Natural killer cell treated with Interleukin-12 subunit alpha and Interleukin-12 subunit beta and Interleukin-15 and Interleukin-18, amount 100 ng/mL, for 72 hours (primary cell): ENCODE measurements at regions not wholly inside any gene's neighbourhood (a gene's known extent, or its start where the extent isn't known, plus 50 kb on each side); places are given as distances from the start of the nearest gene placed in this dataset.

Source experiments
- ATAC-seq, 2 donors: fragments of 150-1000 bp; cut with Tn5 transposase in 1 of 2; sonication (Bioruptor Pico), chemical (Tn5 transposase) in 1 of 2; 2 replicates each; pipeline ENCODE4 v1.10.0; 2021
- DNase-seq: peaks from one replicate; pipeline ENCODE4 v3.0.0; 2022; ENCODE audit warnings: low spot score
- H3K27ac Mint-ChIP-seq, 2 donors: 1 replicate in 1 of 2; 2 replicates in 1 of 2; pipeline ENCODE4 v1.8.0; 2022; ENCODE audit warnings: mixed read lengths in 2 of 2, mild to moderate bottlenecking in 1 of 2, moderate library complexity in 1 of 2
- H3K27me3 Mint-ChIP-seq, 2 donors: 1 replicate in 1 of 2; 2 replicates in 1 of 2; pipeline ENCODE4 v1.8.0; 2022; ENCODE audit warnings: mixed read lengths in 2 of 2
- H3K36me3 Mint-ChIP-seq: one replicate; pipeline ENCODE4 v1.8.0; 2022; ENCODE audit warnings: mixed read lengths
- H3K4me1 Mint-ChIP-seq, 2 donors: 1 replicate in 1 of 2; 2 replicates in 1 of 2; pipeline ENCODE4 v1.8.0; 2022; ENCODE audit warnings: low read depth in 2 of 2, mixed read lengths in 2 of 2, mild to moderate bottlenecking in 1 of 2
- H3K4me3 Mint-ChIP-seq: one replicate; pipeline ENCODE4 v1.8.0; 2022; ENCODE audit warnings: mixed read lengths
- H3K9me3 Mint-ChIP-seq: 2 replicates; pipeline ENCODE4 v1.8.0; 2022; ENCODE audit warnings: mixed read lengths

DNA sequence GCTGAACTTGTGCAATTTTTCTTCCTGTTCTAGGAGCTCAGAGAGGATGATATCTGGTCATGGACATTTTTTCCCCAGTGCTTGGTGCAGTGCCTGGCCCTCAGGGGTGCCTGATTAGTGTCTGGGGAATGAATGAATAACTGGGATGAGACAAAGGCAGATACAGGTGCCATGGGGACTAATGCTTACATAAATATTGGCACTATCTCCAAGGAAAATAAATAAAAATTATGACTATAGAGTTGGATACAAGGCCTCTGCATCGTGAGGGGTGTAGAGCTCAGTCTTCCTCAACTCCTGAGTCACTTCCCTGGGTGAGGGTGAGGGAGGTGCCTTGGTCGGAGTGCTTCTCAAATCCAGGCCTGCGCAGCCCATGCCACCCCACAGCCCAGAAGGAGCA lies 188.6 kb downstream of the KCNA5 start:
- ATAC-seq (no peak), DNase-seq (no peak)
- Mint-ChIP-seq H3K36me3 (no peaks in the 10 kb centered on the region), H3K27me3 (peaks cover 7 to 9% of the 10 kb centered on the region in 2 donors), H3K4me1 (no peaks in the 10 kb centered on the region), H3K9me3 (no peaks in the 10 kb centered on the region), H3K4me3 (no peak overlapping the region), H3K27ac (no peak overlapping the region)

DNA sequence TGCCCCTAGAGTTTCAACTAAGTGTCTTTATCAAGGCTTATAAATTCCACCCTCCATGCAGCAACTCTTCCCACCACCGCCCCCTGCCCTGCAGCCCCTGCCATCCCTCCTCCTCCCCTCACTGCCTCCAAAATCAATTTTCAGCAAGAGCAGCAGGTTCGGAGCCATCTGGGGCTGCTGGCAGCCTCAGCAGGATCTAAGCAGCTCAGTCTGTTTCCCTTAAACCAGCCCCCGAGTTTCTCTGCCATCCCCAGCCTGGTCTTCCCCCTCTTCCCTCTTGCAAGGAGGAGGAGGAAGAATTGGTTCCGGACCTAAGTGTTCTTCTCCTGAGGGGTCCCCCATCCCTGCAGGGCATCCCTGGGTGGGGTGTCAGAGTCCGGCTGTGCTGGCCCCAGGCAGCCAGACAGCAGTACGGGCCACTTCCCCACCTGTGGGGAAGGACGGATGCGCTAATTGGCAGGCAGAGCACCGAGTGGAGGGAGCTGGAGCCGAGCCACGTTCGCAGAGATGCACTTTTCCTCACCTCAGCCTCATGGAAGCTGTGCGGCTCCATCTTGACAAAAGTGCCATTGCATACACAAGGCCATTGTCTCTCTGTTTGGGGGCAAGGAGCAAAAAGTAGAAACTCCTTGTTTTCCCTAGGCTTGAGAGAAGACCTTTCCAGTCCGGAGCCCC lies 189.3 kb downstream of the KCNA5 start:
- ATAC-seq: no peak
- H3K36me3 Mint-ChIP-seq: no peaks in the 10 kb centered on the region
- DNase-seq: no peak
- no peak overlapping the region for H3K4me3 Mint-ChIP-seq
- H3K4me1 Mint-ChIP-seq: no peaks in the 10 kb centered on the region
- H3K27me3 Mint-ChIP-seq: peaks cover 7 to 9% of the 10 kb centered on the region in 2 donors
- H3K27ac Mint-ChIP-seq: no peak overlapping the region
- H3K9me3 Mint-ChIP-seq: no peaks in the 10 kb centered on the region

DNA sequence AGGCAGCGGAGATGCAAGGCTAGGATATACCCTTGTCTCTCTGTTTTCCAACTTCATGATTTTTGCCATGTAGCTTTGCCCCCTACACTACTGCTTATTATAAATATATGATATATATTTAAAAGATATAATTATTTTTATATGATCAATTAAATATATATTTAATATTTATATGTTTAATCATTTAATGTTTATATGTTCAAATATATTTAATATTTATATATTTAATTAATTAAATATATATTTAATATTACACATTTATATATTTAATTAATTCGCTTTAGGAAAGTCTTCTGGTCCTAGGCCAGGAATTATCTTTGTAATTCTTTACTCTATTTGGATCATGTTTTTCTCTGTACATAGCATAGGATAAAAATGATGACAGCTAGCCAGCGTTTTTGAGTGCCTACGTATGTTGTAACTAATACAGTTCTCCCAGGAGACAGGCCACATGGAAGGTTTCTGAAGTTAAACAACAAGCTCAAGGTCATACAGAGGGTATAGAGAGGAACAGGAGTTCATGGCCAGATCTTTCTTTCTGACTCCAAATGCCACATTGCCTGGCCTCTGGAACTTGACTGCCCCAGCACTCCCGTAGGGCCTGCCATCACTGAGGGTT lies 192.5 kb downstream of the KCNA5 start:
- H3K4me3 Mint-ChIP-seq: no peak overlapping the region
- no peak overlapping the region for H3K27ac Mint-ChIP-seq
- no peaks in the 10 kb centered on the region for H3K9me3 Mint-ChIP-seq
- no peaks in the 10 kb centered on the region for H3K36me3 Mint-ChIP-seq
- no peaks in the 10 kb centered on the region for H3K4me1 Mint-ChIP-seq
- ATAC-seq (no peak), DNase-seq (no peak)
- peaks cover 7 to 14% of the 10 kb centered on the region in 2 donors for H3K27me3 Mint-ChIP-seq

DNA sequence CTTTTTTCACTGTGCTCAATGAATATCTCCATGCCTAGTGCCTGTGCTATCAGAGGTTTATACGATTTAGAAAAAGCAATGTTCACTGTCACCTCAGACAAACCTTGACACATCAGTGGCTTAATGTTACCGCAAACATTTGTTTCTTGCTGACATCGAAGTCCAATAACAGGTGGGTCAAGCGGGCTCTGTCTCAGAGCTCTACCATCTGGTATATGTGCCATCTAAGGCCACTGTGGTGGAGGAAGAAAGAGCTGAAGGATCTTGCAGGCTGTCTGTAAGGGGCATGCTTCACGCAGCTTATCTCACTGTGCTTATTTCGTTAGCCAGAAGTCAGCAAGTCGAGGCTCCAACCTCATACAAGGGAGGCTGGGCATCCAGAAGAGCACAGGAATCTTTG lies 189.5 kb upstream of the NTF3 start:
- Mint-ChIP-seq H3K27ac (no peak overlapping the region), H3K27me3 (peaks cover 0 to 12% of the 10 kb centered on the region in 2 donors), H3K4me1 (no peaks in the 10 kb centered on the region), H3K4me3 (no peak overlapping the region), H3K36me3 (no peaks in the 10 kb centered on the region), H3K9me3 (no peaks in the 10 kb centered on the region)
- DNase-seq (no peak), ATAC-seq (no peak)

DNA sequence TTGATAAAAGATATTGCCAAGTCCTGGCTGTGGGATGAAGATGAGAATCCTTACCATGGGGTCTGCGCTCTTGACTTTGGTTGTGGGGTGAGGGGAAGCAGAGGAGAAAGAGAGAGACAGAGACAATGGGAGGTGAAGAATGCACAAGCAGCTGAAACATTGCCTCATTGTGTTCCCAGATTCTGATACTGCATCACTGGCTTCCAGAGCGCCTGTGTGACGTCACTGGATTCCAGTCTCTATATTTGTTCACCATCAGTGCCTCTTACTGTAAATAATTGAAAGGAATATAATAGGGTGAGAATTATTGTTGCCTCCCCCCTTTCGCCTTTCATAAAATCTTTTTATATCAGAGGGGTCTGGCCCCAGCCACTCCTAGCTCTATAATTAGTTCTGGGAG lies 188.9 kb upstream of the NTF3 start:
- Mint-ChIP-seq H3K27me3 (peaks cover 0 to 12% of the 10 kb centered on the region in 2 donors), H3K9me3 (no peaks in the 10 kb centered on the region), H3K4me1 (no peaks in the 10 kb centered on the region), H3K4me3 (no peak overlapping the region), H3K36me3 (no peaks in the 10 kb centered on the region), H3K27ac (no peak overlapping the region)
- DNase-seq (no peak), ATAC-seq (no peak)

DNA sequence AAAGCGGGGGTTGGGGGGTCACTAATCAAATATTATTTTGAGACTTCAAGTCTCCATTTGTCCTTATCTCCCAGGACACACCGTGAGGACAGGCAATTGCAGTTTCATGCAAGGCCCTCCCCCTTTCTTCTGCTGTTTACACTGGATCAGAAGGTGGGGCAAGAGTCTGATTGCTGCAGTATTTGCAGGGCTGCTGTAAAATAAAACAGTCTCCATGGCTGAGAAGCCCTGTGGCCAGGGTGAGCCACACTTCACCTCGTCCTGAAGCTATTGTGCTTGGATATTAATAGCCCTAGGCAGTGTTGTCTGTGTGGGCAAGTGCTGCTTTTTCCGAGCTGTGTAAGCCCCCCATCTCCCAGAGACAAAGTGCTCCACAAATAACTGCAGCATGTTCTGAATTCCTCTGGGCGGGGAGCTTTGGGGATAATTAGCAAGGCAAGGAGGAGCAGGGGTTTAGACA lies 187.4 kb upstream of the NTF3 start:
- no peak overlapping the region for H3K4me3 Mint-ChIP-seq
- peaks cover 0 to 10% of the 10 kb centered on the region in 2 donors for H3K27me3 Mint-ChIP-seq
- H3K27ac Mint-ChIP-seq: no peak overlapping the region

DNA sequence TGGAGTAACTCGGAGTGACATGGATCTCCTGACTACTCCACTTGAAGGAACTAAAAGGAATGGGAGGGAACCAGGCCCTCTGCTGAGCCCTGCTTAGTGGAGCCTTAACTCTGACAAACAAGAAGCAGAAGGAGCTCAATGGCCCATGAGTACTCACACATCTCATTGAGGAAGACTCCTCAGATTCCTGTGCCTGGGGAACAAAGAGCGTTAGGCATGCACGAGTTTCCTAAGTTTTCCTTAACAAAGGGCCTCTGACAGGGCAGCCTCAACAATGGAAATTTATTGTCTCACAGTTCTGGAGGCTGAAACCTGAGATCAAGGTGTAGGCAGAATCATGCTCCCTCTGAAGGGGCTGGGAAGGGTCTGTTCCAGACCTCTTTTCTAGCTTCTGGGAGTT lies 185.7 kb upstream of the NTF3 start:
- no peaks in the 10 kb centered on the region for H3K4me1 Mint-ChIP-seq
- ATAC-seq (no peak), DNase-seq (no peak)
- no peak overlapping the region for H3K27ac Mint-ChIP-seq
- H3K9me3 Mint-ChIP-seq: no peaks in the 10 kb centered on the region
- H3K4me3 Mint-ChIP-seq: no peak overlapping the region
- H3K27me3 Mint-ChIP-seq: peaks cover 0 to 7% of the 10 kb centered on the region in 2 donors
- no peaks in the 10 kb centered on the region for H3K36me3 Mint-ChIP-seq

More for the DNA sequence above, 187.4 kb upstream of the NTF3 start:
- no peak for DNase-seq
- ATAC-seq: no peak
- Mint-ChIP-seq H3K4me1 (no peaks in the 10 kb centered on the region), H3K9me3 (no peaks in the 10 kb centered on the region), H3K36me3 (no peaks in the 10 kb centered on the region)

DNA sequence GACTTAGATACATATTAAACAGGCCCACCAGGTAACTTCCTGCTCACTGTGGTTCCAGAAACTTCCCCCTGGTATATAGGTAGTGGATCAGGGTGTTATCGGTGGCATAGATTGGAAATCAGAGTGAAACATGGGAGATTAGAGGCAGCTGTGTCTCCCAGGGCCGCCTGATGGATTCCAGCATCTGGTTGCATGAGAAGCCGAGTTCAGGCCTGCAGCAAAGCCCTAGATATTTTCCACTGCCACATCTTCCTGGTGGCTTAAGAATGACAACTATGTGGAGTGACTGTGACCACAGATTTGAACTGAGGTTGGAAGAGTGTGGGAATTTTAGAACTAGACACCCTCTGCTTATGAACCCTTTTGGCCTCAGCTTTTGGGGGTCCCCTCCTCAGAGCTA lies 184.8 kb upstream of the NTF3 start:
- Mint-ChIP-seq H3K9me3 (no peaks in the 10 kb centered on the region), H3K4me3 (no peak overlapping the region), H3K4me1 (no peaks in the 10 kb centered on the region), H3K36me3 (no peaks in the 10 kb centered on the region), H3K27ac (no peak overlapping the region), H3K27me3 (peaks cover 0 to 7% of the 10 kb centered on the region in 2 donors)
- DNase-seq (no peak), ATAC-seq (no peak)

DNA sequence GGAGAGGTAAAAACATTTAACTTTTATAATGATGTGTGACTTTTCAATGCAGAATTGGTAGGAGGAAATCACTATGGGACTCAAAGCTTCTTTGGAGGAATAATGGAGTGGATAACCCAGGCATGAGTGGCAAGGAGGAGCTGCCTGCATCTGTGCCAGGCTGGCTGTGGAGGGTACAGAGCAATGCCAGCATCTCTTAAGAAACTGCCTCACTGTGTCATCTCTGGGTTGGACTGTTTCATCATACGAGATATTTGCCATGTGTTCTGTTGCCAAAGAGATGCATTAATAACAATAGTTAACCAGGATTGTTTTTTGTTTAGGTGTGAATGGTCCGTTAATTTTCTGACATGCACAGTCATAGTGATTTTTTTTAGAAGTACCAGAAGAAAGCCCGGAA lies 183.7 kb upstream of the NTF3 start:
- Mint-ChIP-seq H3K4me1 (no peaks in the 10 kb centered on the region), H3K9me3 (no peaks in the 10 kb centered on the region), H3K36me3 (no peaks in the 10 kb centered on the region), H3K27ac (no peak overlapping the region), H3K27me3 (peaks cover 0 to 9% of the 10 kb centered on the region in 2 donors), H3K4me3 (no peak overlapping the region)
- ATAC-seq: no peak
- no peak for DNase-seq

DNA sequence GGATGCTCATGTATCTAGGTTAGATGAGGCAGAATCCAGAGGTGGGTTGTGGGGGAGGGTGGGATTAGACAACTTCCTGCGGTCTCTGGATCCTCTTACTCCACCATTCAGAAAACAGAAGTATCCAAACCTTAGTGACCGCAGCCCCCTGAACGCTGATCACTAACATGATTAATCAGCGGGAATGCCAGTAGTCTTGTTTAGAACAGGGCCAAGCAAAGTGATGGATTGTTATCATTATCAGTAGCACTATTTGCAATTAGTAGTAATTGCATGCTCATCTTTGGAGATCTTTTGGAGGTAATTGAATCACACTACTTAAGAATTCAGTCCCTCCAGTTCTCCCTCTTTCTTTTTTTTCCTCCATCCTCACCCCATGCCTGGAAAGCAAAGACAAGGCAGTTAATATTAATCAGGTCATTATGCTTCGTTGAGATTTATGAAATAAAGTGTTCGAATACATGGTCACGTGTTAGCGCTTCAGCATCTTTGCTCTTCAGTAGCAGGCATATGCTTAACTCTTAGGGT lies 182.8 kb upstream of the NTF3 start:
- no peaks in the 10 kb centered on the region for H3K9me3 Mint-ChIP-seq

DNA sequence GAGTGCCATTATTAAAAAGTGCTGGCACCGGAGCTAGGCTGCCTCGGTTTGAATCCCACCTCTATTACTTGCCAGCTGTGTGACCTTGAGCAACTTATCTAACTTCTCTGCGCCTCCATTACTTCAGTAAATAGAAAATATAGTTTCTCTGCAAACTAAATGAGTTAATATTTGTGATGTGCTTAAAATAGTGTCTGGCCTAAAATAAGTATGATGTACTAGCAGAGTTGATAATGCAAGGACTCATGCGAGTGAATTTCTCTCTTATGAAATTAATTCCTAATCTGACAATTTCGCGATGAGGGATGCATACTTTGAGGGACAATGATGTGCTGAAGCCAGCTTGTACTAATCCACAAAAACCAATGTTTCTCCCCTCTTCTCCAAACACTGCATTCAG lies 180.8 kb upstream of the NTF3 start:
- no peak overlapping the region for H3K4me3 Mint-ChIP-seq
- H3K4me1 Mint-ChIP-seq: no peaks in the 10 kb centered on the region
- no peaks in the 10 kb centered on the region for H3K9me3 Mint-ChIP-seq
- ATAC-seq (no peak), DNase-seq (no peak)
- H3K27me3 Mint-ChIP-seq: peaks cover 3 to 5% of the 10 kb centered on the region in 2 donors
- no peak overlapping the region for H3K27ac Mint-ChIP-seq
- H3K36me3 Mint-ChIP-seq: no peaks in the 10 kb centered on the region

More for the DNA sequence above, 182.8 kb upstream of the NTF3 start:
- H3K36me3 Mint-ChIP-seq: no peaks in the 10 kb centered on the region
- no peak overlapping the region for H3K4me3 Mint-ChIP-seq
- H3K27ac Mint-ChIP-seq: no peak overlapping the region
- peaks cover 0 to 6% of the 10 kb centered on the region in 2 donors for H3K27me3 Mint-ChIP-seq
- DNase-seq: no peak
- no peaks in the 10 kb centered on the region for H3K4me1 Mint-ChIP-seq
- ATAC-seq: no peak

DNA sequence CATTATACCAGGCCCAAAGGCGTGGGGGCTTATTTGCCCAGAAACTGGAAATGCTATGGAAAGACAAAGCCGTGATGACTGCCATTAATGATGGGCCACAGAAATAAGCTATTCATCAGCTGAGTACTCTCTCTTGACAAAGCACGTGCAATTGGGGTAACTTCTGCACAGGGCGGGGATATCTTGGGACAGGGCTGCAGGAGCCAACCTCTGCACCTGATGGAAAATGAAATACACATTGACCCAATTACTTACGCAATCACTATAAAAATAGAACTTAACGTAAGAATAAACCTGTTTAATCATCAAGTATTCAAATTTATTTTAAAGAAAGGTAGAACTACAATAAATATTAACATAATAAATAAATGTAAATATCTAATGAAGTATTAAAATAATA lies 180.1 kb upstream of the NTF3 start:
- DNase-seq (no peak), ATAC-seq (no peak)
- Mint-ChIP-seq H3K27me3 (peaks cover 5% of the 10 kb centered on the region in 2 donors), H3K4me3 (no peak overlapping the region), H3K9me3 (no peaks in the 10 kb centered on the region), H3K36me3 (no peaks in the 10 kb centered on the region), H3K27ac (no peak overlapping the region), H3K4me1 (no peaks in the 10 kb centered on the region)

DNA sequence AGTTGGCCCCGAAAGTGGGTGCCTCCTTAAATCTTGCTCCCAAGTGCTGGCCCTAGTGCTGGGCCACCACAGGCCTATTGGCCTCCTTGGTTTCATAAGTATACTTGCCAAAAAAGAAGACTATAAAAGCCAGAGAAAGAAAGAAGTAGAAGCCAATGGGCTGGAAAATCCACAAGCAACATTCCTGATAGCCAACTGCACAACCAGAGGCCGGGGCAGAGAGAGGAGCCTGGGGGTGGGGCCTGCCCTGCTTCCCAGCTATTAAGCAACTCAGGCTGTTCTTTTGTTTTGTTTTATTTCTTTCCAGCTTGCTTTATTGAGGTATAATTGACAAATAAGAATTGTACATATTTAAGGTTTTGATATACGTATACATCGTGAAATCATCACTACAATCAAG lies 177.2 kb upstream of the NTF3 start:
- no peaks in the 10 kb centered on the region for H3K36me3 Mint-ChIP-seq
- ATAC-seq (no peak), DNase-seq (no peak)
- no peaks in the 10 kb centered on the region for H3K9me3 Mint-ChIP-seq
- H3K27ac Mint-ChIP-seq: no peak overlapping the region
- peaks cover 11 to 12% of the 10 kb centered on the region in 2 donors for H3K27me3 Mint-ChIP-seq
- H3K4me3 Mint-ChIP-seq: no peak overlapping the region
- H3K4me1 Mint-ChIP-seq: no peaks in the 10 kb centered on the region

DNA sequence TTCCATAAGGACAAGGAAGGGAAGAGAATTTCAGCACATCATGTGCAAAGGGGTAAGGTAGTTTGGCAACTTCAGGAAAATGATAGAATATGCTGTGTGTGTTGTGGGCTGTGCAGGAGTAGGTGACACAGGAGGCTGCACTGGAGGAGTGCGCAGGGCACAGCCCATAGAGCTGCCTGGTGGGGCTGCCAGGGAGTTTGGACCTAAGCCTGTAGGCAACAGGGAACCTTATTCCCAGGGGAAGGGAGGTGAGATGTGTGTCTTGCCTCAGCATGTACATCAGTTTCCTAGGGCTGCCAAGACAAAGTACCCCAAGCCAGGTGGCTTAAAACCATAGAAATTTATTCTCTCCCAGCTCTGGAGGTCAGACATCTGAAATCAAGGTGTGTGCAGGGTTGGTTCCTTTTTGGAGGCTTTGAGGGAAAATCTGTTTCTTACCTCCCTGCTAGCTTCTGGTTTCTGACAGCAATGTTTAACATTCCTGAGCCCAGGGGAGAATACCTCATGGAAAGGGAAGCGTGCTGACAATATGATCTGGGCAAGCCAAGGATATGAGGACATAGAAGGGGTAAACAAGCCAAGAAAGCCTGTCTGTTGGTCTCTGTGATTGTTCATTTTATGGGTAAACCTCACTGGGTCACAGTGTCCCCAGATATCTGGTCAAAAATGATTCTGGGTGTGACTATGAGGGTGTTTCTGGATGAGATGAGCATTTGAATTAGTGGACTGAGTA lies 174.0 kb upstream of the NTF3 start:
- H3K27me3 Mint-ChIP-seq: peaks cover 11 to 12% of the 10 kb centered on the region in 2 donors
- no peak overlapping the region for H3K4me3 Mint-ChIP-seq
- ATAC-seq (peak in 1 of 2 donors; percentile 57), DNase-seq (no peak)
- no peak overlapping the region for H3K27ac Mint-ChIP-seq
- H3K4me1 Mint-ChIP-seq: no peaks in the 10 kb centered on the region
- no peaks in the 10 kb centered on the region for H3K36me3 Mint-ChIP-seq
- no peaks in the 10 kb centered on the region for H3K9me3 Mint-ChIP-seq
